Erythroblast (primary cell): ENCODE measurements at regions not wholly inside any gene's neighbourhood (a gene's known extent, or its start where the extent isn't known, plus 50 kb on each side); places are given as distances from the start of the nearest gene placed in this dataset.

ENCODE experiments used
- DNase-seq, 2 experiments: peaks; one replicate each; lab custom pipeline; 2025; lab: John Stamatoyannopoulos, UW
- GATA1 ChIP-seq: IDR thresholded peaks from 2 replicates; pipeline ENCODE4 v1.6.1; 2011; ENCODE audit warnings: low read depth, mild to moderate bottlenecking, control low read depth, low read length, moderate library complexity
- POLR2A ChIP-seq: IDR thresholded peaks from 2 replicates; pipeline ENCODE4 v1.6.1; 2011; ENCODE audit warnings: mild to moderate bottlenecking, low read length

GRCh38 chr12:47553266-47553665 is 152.6 kb downstream of the RPAP3 start:
- DNase-seq: no peak
- TF ChIP-seq POLR2A (no peak), GATA1 (no peak)

- no peak for DNase-seq
Observed at GRCh38 chr12:47551426-47551851, 154.4 kb downstream of the RPAP3 start.

GRCh38 chr12:47549258-47549657 is 156.6 kb downstream of the RPAP3 start:
- DNase-seq: no peak
- TF ChIP-seq POLR2A (no peak), GATA1 (no peak)

More at GRCh38 chr12:47551426-47551851, 154.4 kb downstream of the RPAP3 start:
- TF ChIP-seq POLR2A (no peak), GATA1 (no peak)

- TF ChIP-seq GATA1 (no peak), POLR2A (no peak)
- no peak for DNase-seq
Observed at GRCh38 chr12:47548401-47548800, 157.4 kb downstream of the RPAP3 start.

GRCh38 chr12:47547077-47547476 is 158.8 kb downstream of the RPAP3 start:
- peak; percentile 5 to 6 for DNase-seq
- TF ChIP-seq POLR2A (no peak), GATA1 (no peak)

GRCh38 chr12:47545938-47546609 is 159.8 kb downstream of the RPAP3 start:
- no peak for DNase-seq
- TF ChIP-seq GATA1 (no peak), POLR2A (no peak)

- TF ChIP-seq POLR2A: no peak
- TF ChIP-seq GATA1: no peak
- no peak for DNase-seq
Observed at GRCh38 chr12:47534695-47535094, 171.1 kb downstream of the RPAP3 start.

GRCh38 chr12:47530050-47530449 is 175.8 kb downstream of the RPAP3 start:
- DNase-seq: no peak
- TF ChIP-seq GATA1: no peak
- TF ChIP-seq POLR2A: no peak

GRCh38 chr12:47527816-47528215 is 178.0 kb downstream of the RPAP3 start:
- TF ChIP-seq POLR2A: no peak
- TF ChIP-seq GATA1: no peak
- DNase-seq: no peak

- TF ChIP-seq GATA1 (no peak), POLR2A (no peak)
- DNase-seq: no peak
Observed at GRCh38 chr12:47520029-47520428, 185.8 kb downstream of the RPAP3 start.

GRCh38 chr12:47517122-47517521 is 188.7 kb downstream of the RPAP3 start:
- DNase-seq: no peak
- no peak for TF ChIP-seq GATA1
- TF ChIP-seq POLR2A: no peak

GRCh38 chr12:47509398-47509851 is 196.4 kb downstream of the RPAP3 start:
- TF ChIP-seq POLR2A: no peak
- no peak for TF ChIP-seq GATA1
- DNase-seq: no peak

GRCh38 chr12:47507221-47507620 is 198.6 kb downstream of the RPAP3 start:
- no peak for TF ChIP-seq GATA1
- no peak for TF ChIP-seq POLR2A
- DNase-seq: no peak

GRCh38 chr12:47504775-47505446 is 200.9 kb downstream of the RPAP3 start:
- TF ChIP-seq POLR2A (no peak), GATA1 (no peak)
- DNase-seq: no peak
